SK-N-SH (cell line): ENCODE measurements at regions not wholly inside any gene's neighbourhood (a gene's known extent, or its start where the extent isn't known, plus 50 kb on each side); places are given as distances from the start of the nearest gene placed in this dataset.

ENCODE experiments used
- CTCF ChIA-PET: fragments of 300-600, 350-600 bp; formaldehyde crosslinking; extraction: SDS; loops from one replicate; lab custom pipeline; 2021; lab: Yijun Ruan, JAX
- POLR2A ChIA-PET: fragments of 350-600 bp; sonication (Branson Sonifier 250); formaldehyde crosslinking; extraction: SDS; loops from one replicate; lab custom pipeline; 2020; ENCODE audit warnings: antibody characterized with exemption, inconsistent platforms; lab: Yijun Ruan, JAX
- DNase-seq: peaks from one replicate; pipeline ENCODE4 v3.0.0; 2012
- H2AFZ ChIP-seq: fragments of 200-600 bp; sonication (generic); 2 replicates; pipeline ENCODE4 v1.8.1; 2016; ENCODE audit warnings: antibody characterized with exemption, mild to moderate bottlenecking, low read depth
- H3F3A ChIP-seq: fragments of 200-600 bp; sonication (generic); replicated peaks from 2 replicates; pipeline ENCODE3; 2016; ENCODE audit warnings: antibody characterized with exemption, mild to moderate bottlenecking; ENCODE audit not compliant: insufficient read depth
- H3K27ac ChIP-seq, 2 experiments: fragments of 200-500 bp in 1 of 2; fragments of 200-600 bp in 1 of 2; sonication (Bioruptor generic) in 1 of 2; sonication (generic), shearing (Covaris generic) in 1 of 2; 2 replicates each; pipeline versions ENCODE4 v1.5.1 to v1.6.1; 2014 to 2016; ENCODE audit warnings: low read depth in 2 of 2, inconsistent platforms in 1 of 2, low read length in 1 of 2, mild to moderate bottlenecking in 1 of 2, mixed read lengths in 1 of 2
- H3K27me3 ChIP-seq: fragments of 200-600 bp; sonication (generic), shearing (Covaris generic); 2 replicates; pipeline ENCODE4 v1.6.1; 2016; ENCODE audit warnings: mixed run types; ENCODE audit not compliant: insufficient read depth
- H3K36me3 ChIP-seq, 2 experiments: fragments of 200-500 bp in 1 of 2; fragments of 200-600 bp in 1 of 2; sonication (Bioruptor generic) in 1 of 2; sonication (generic) in 1 of 2; replicated peaks in 1 of 2; 2 replicates each; pipeline versions ENCODE3 to v1.5.1; 2014 to 2016; ENCODE audit warnings: low read length in 1 of 2, mild to moderate bottlenecking in 1 of 2; ENCODE audit not compliant: insufficient read depth in 2 of 2, control insufficient read depth in 1 of 2
- H3K4me1 ChIP-seq, 2 experiments: fragments of 200-500 bp in 1 of 2; fragments of 200-600 bp in 1 of 2; sonication (Bioruptor generic) in 1 of 2; sonication (generic), shearing (Covaris generic) in 1 of 2; 2 replicates each; pipeline versions ENCODE4 v1.5.1 to v1.6.1; 2014 to 2016; ENCODE audit warnings: low read depth in 1 of 2, low read length in 1 of 2, mixed run types in 1 of 2; ENCODE audit not compliant: insufficient read depth in 2 of 2, control insufficient read depth in 1 of 2
- H3K4me2 ChIP-seq: fragments of 200-600 bp; sonication (generic), shearing (Covaris generic); 2 replicates; pipeline ENCODE4 v1.6.1; 2017; ENCODE audit warnings: mixed run types
- H3K4me3 ChIP-seq, 2 experiments: fragments of 200-500 bp in 1 of 2; fragments of 200-600 bp in 1 of 2; sonication (Bioruptor generic) in 1 of 2; sonication (generic), shearing (Covaris generic) in 1 of 2; 2 replicates each; pipeline versions ENCODE4 v1.5.1 to v1.8.1; 2014 to 2016; ENCODE audit warnings: low read depth in 2 of 2, inconsistent platforms in 1 of 2, low read length in 1 of 2, mild to moderate bottlenecking in 1 of 2, mixed read lengths in 1 of 2, moderate library complexity in 1 of 2
- H3K79me2 ChIP-seq: fragments of 200-600 bp; sonication (generic); 2 replicates; pipeline ENCODE4 v1.8.1; 2017; ENCODE audit warnings: mild to moderate bottlenecking; ENCODE audit not compliant: insufficient read depth
- H3K9ac ChIP-seq: fragments of 200-600 bp; sonication (generic); 2 replicates; pipeline ENCODE4 v1.6.1; 2017; ENCODE audit warnings: mixed run types
- H3K9me2 ChIP-seq: fragments of 200-600 bp; sonication (generic); 2 replicates; pipeline ENCODE4 v1.6.1; 2017; ENCODE audit warnings: mixed run types
- H3K9me3 ChIP-seq: fragments of 200-600 bp; sonication (generic); 2 replicates; pipeline ENCODE4 v1.6.1; 2017; ENCODE audit warnings: mixed run types, mild to moderate bottlenecking, moderate library complexity
- H4K20me1 ChIP-seq: fragments of 200-600 bp; sonication (generic); 2 replicates; pipeline ENCODE4 v1.6.1; 2017; ENCODE audit warnings: mild to moderate bottlenecking, mixed run types; ENCODE audit not compliant: insufficient read depth
- CHD2 ChIP-seq: fragments of 150-350 bp; IDR thresholded peaks from 2 replicates; pipeline ENCODE4 v1.6.1; 2018; ENCODE audit warnings: low read length; ENCODE audit not compliant: partially characterized antibody
- EP300 ChIP-seq, 2 experiments: IDR thresholded peaks; 2 replicates each; pipeline versions ENCODE4 v1.4.0 to v1.6.1; 2012; ENCODE audit warnings: borderline replicate concordance in 1 of 2, low read depth in 1 of 2, low read length in 1 of 2
- FOSL2 ChIP-seq: IDR thresholded peaks from 2 replicates; pipeline ENCODE4 v1.4.0; 2012; ENCODE audit warnings: low read depth, mild to moderate bottlenecking, moderate library complexity, borderline replicate concordance
- FOXJ3 ChIP-seq: sonication (generic); formaldehyde crosslinking; IDR thresholded peaks from 2 replicates; pipeline ENCODE4 v1.5.1; 2020; ENCODE audit warnings: mild to moderate bottlenecking, missing genetic modification reagents
- FOXM1 ChIP-seq: IDR thresholded peaks from 2 replicates; pipeline ENCODE4 v1.4.0; 2012; ENCODE audit warnings: low read depth, mild to moderate bottlenecking
- GABPA ChIP-seq: IDR thresholded peaks from 2 replicates; pipeline ENCODE4 v1.4.0; 2012; ENCODE audit warnings: low read depth, mild to moderate bottlenecking
- GATA2 ChIP-seq: sonication (generic); formaldehyde crosslinking; IDR thresholded peaks from 2 replicates; pipeline ENCODE4 v1.5.0; 2020; ENCODE audit warnings: mild to moderate bottlenecking, missing genetic modification reagents
- JUND ChIP-seq: IDR thresholded peaks from 2 replicates; pipeline ENCODE4 v1.4.0; 2012
- MAX ChIP-seq: IDR thresholded peaks from 2 replicates; pipeline ENCODE4 v1.4.0; 2012; ENCODE audit warnings: low read depth
- MEF2A ChIP-seq: IDR thresholded peaks from 2 replicates; pipeline ENCODE4 v1.4.0; 2012; ENCODE audit warnings: low read depth, borderline replicate concordance
- PBX3 ChIP-seq: IDR thresholded peaks from 2 replicates; pipeline ENCODE4; 2012
- POLR2AphosphoS5 ChIP-seq: IDR thresholded peaks from 2 replicates; pipeline ENCODE4 v1.6.1; 2012; ENCODE audit warnings: low read depth, low read length
- RCOR1 ChIP-seq: fragments of 150-350 bp; IDR thresholded peaks from 2 replicates; pipeline ENCODE4 v1.6.1; 2017; ENCODE audit warnings: antibody characterized with exemption, low read length
- REST ChIP-seq: IDR thresholded peaks from 2 replicates; pipeline ENCODE4 v1.6.1; 2012; ENCODE audit warnings: mild to moderate bottlenecking, low read depth, low read length, moderate library complexity
- RFX5 ChIP-seq: IDR thresholded peaks from 2 replicates; pipeline ENCODE4 v1.6.1; 2012; ENCODE audit warnings: mild to moderate bottlenecking, improper control_type of control experiment, low read length
- SIN3A ChIP-seq: IDR thresholded peaks from 2 replicates; pipeline ENCODE4 v1.6.1; 2012; ENCODE audit warnings: low read depth, mild to moderate bottlenecking, low read length, moderate library complexity, borderline replicate concordance
- SMC3 ChIP-seq: IDR thresholded peaks from 2 replicates; pipeline ENCODE4 v1.6.1; 2012; ENCODE audit warnings: low read depth, low read length, improper control_type of control experiment
- TAF1 ChIP-seq: IDR thresholded peaks from 2 replicates; pipeline ENCODE4 v1.6.1; 2012; ENCODE audit warnings: low read depth, mild to moderate bottlenecking, low read length, moderate library complexity, borderline replicate concordance
- TEAD4 ChIP-seq: IDR thresholded peaks from 2 replicates; pipeline ENCODE4 v1.4.0; 2012; ENCODE audit warnings: mild to moderate bottlenecking, borderline replicate concordance; ENCODE audit not compliant: insufficient read depth
- ZBTB33 ChIP-seq: IDR thresholded peaks from 2 replicates; pipeline ENCODE4 v1.4.0; 2012; ENCODE audit warnings: low read depth, borderline replicate concordance

- no peak overlapping the region for H3K27ac ChIP-seq
- H2AFZ ChIP-seq = no peak overlapping the region
- H3K4me1 ChIP-seq = peaks cover 0 to 5% of the 10 kb centered on the region in 2 experiments; a peak in 2 of 4 replicates
- no peak for DNase-seq
- H3K36me3 ChIP-seq = no peaks in the 10 kb centered on the region
- no peaks in the 10 kb centered on the region for H3K27me3 ChIP-seq
- ChIA-PET POLR2A (no interaction called here), CTCF (no interaction called here)
- H3K9me2 ChIP-seq = no peaks in the 10 kb centered on the region
- no peak overlapping the region for H3K4me2 ChIP-seq
- H4K20me1 ChIP-seq = no peaks in the 10 kb centered on the region
- peaks cover 13% of the 10 kb centered on the region for H3F3A ChIP-seq
- H3K4me3 ChIP-seq = no peak overlapping the region
- TF ChIP-seq CHD2 (no peak), RCOR1 (no peak), MEF2A (no peak), FOSL2 (no peak), REST (no peak), POLR2AphosphoS5 (no peak), TEAD4 (no peak), TAF1 (no peak), PBX3 (no peak), GATA2 (CRISPR knock-in tag) (no peak), SIN3A (no peak), MAX (no peak), JUND (no peak), ZBTB33 (no peak), FOXJ3 (CRISPR knock-in tag) (no peak), EP300 (IDR thresholded peaks at IDR 0.05; ENCODE audit: borderline replicate concordance in 1 of 2, low read depth in 1 of 2, low read length in 1 of 2) (no peak), FOXM1 (no peak), RFX5 (no peak), GABPA (no peak), SMC3 (no peak)
- H3K9ac ChIP-seq = no peak overlapping the region
- no peaks in the 10 kb centered on the region for H3K9me3 ChIP-seq
- H3K79me2 ChIP-seq = no peaks in the 10 kb centered on the region
These were observed 153.9 kb upstream of the B3GALT2 start for GRCh38 chr1:193340331-193340730.
